ENCODE measurements at regions not wholly inside any gene's neighbourhood (a gene's known extent, or its start where the extent isn't known, plus 50 kb on each side); places are given as distances from the start of the nearest gene placed in this dataset.

- Mint-ChIP-seq H3K9me3 (peaks cover 0 to 9% (median 0%) of the 10 kb centered on the region in 11 donors), H3K27ac (no peak overlapping the region), H3K27me3 (peaks cover 0 to 14% (median 5%) of the 10 kb centered on the region in 5 donors), H3K36me3 (peaks cover 0 to 2% (median 0%) of the 10 kb centered on the region in 5 donors), H3K4me1 (no peaks in the 10 kb centered on the region), H3K4me3 (no peak overlapping the region)
- H3K9me3 ChIP-seq (ENCODE audit: control insufficient read depth in 2 of 3, low read length in 3 of 3): no peaks in the 10 kb centered on the region
- no peaks in the 10 kb centered on the region for H3K4me1 ChIP-seq (ENCODE audit: control insufficient read depth in 2 of 2, insufficient read depth in 2 of 2, low read length in 2 of 2)
- H3K27me3 ChIP-seq (ENCODE audit: control insufficient read depth in 2 of 2, insufficient read depth in 2 of 2, low read length in 2 of 2): no peaks in the 10 kb centered on the region
- no peak overlapping the region for H3K27ac ChIP-seq (ENCODE audit: low read depth, low read length)
- H3K4me3 ChIP-seq (ENCODE audit: low read length): no peak overlapping the region
- intact Hi-C loops (cut with micrococcal nuclease): no loop called here
- ChIA-PET CTCF (no interaction called here), POLR2A (no interaction called here)
- ATAC-seq: no peak
- no peak for DNase-seq
- no peaks in the 10 kb centered on the region for H3K36me3 ChIP-seq (ENCODE audit: control insufficient read depth in 2 of 3, insufficient read depth in 3 of 3, low read length in 3 of 3)
Observed at GRCh38 chr2:204081487-204082425, 145.2 kb downstream of the ICOS start.

- H3K27ac Mint-ChIP-seq: no peak overlapping the region
- H3K4me1 ChIP-seq (ENCODE audit: control insufficient read depth in 2 of 2, insufficient read depth in 2 of 2, low read length in 2 of 2): no peaks in the 10 kb centered on the region
- H3K4me1 Mint-ChIP-seq: no peaks in the 10 kb centered on the region
- no peaks in the 10 kb centered on the region for H3K36me3 Mint-ChIP-seq
- DNase-seq (no peak), ATAC-seq (no peak)
- no peak overlapping the region for H3K27ac ChIP-seq (ENCODE audit: low read depth, low read length)
- H3K9me3 Mint-ChIP-seq: peaks cover 0 to 4% (median 0%) of the 10 kb centered on the region in 11 donors
- intact Hi-C loops (cut with micrococcal nuclease): no loop called here
- H3K4me3 Mint-ChIP-seq: no peak overlapping the region
- H3K4me3 ChIP-seq (ENCODE audit: low read length): no peak overlapping the region
- POLR2A ChIA-PET: no interaction called here
- no peaks in the 10 kb centered on the region for H3K36me3 ChIP-seq (ENCODE audit: control insufficient read depth in 2 of 3, insufficient read depth in 3 of 3, low read length in 3 of 3)
- no peaks in the 10 kb centered on the region for H3K9me3 ChIP-seq (ENCODE audit: control insufficient read depth in 2 of 3, low read length in 3 of 3)
- CTCF ChIA-PET: no interaction called here
- peaks cover 0 to 26% (median 5%) of the 10 kb centered on the region in 5 donors for H3K27me3 Mint-ChIP-seq
- H3K27me3 ChIP-seq (ENCODE audit: control insufficient read depth in 2 of 2, insufficient read depth in 2 of 2, low read length in 2 of 2): no peaks in the 10 kb centered on the region
Observed at GRCh38 chr2:204086167-204086566, 149.6 kb downstream of the ICOS start.

- Histone ChIP-seq H3K27ac (ENCODE audit: low read depth, low read length) (no peak overlapping the region), H3K4me3 (ENCODE audit: low read length) (no peak overlapping the region), H3K9me3 (ENCODE audit: control insufficient read depth in 2 of 3, low read length in 3 of 3) (no peaks in the 10 kb centered on the region), H3K36me3 (ENCODE audit: control insufficient read depth in 2 of 3, insufficient read depth in 3 of 3, low read length in 3 of 3) (no peaks in the 10 kb centered on the region), H3K27me3 (ENCODE audit: control insufficient read depth in 2 of 2, insufficient read depth in 2 of 2, low read length in 2 of 2) (no peaks in the 10 kb centered on the region), H3K4me1 (ENCODE audit: control insufficient read depth in 2 of 2, insufficient read depth in 2 of 2, low read length in 2 of 2) (no peaks in the 10 kb centered on the region)
- Mint-ChIP-seq H3K36me3 (peaks cover 0 to 7% (median 3%) of the 10 kb centered on the region in 5 donors), H3K27ac (no peak overlapping the region), H3K27me3 (peaks cover 0 to 34% (median 0%) of the 10 kb centered on the region in 5 donors), H3K4me1 (no peaks in the 10 kb centered on the region), H3K9me3 (peaks cover 0 to 17% (median 5%) of the 10 kb centered on the region in 11 donors), H3K4me3 (no peak overlapping the region)
- no peak for ATAC-seq
- POLR2A ChIA-PET: interaction anchor here (0.8 kb wide), 1 partner anchor 27 kb away, joined by 4 read pairs; no protein-coding TSS in a partner anchor
- intact Hi-C loops (cut with micrococcal nuclease): no loop called here
- DNase-seq: no peak
- CTCF ChIA-PET: no interaction called here
Observed at GRCh38 chr2:204089105-204089504, 152.5 kb downstream of the ICOS start.

- no peak overlapping the region for H3K4me3 ChIP-seq (ENCODE audit: low read length)
- H3K27me3 ChIP-seq (ENCODE audit: control insufficient read depth in 2 of 2, insufficient read depth in 2 of 2, low read length in 2 of 2): no peaks in the 10 kb centered on the region
- no peaks in the 10 kb centered on the region for H3K36me3 ChIP-seq (ENCODE audit: control insufficient read depth in 2 of 3, insufficient read depth in 3 of 3, low read length in 3 of 3)
- Mint-ChIP-seq H3K4me3 (no peak overlapping the region), H3K9me3 (peaks cover 0 to 21% (median 7%) of the 10 kb centered on the region in 11 donors), H3K27me3 (peaks cover 0 to 34% (median 2%) of the 10 kb centered on the region in 5 donors), H3K4me1 (no peaks in the 10 kb centered on the region), H3K36me3 (peaks cover 0 to 7% (median 3%) of the 10 kb centered on the region in 5 donors), H3K27ac (no peak overlapping the region)
- no peaks in the 10 kb centered on the region for H3K9me3 ChIP-seq (ENCODE audit: control insufficient read depth in 2 of 3, low read length in 3 of 3)
- ChIA-PET CTCF (no interaction called here), POLR2A (interaction anchor here (0.8 kb wide), 1 partner anchor 27 kb away, joined by 4 read pairs; no protein-coding TSS in a partner anchor)
- no peak for ATAC-seq
- H3K27ac ChIP-seq (ENCODE audit: low read depth, low read length): no peak overlapping the region
- no peaks in the 10 kb centered on the region for H3K4me1 ChIP-seq (ENCODE audit: control insufficient read depth in 2 of 2, insufficient read depth in 2 of 2, low read length in 2 of 2)
- intact Hi-C loops (cut with micrococcal nuclease): no loop called here
- DNase-seq: no peak
Observed at GRCh38 chr2:204089574-204089973, 153.0 kb downstream of the ICOS start.

GRCh38 chr2:204090021-204090420 lies 153.5 kb downstream of the ICOS start:
- ATAC-seq: no peak
- CTCF ChIA-PET: no interaction called here
- Mint-ChIP-seq H3K4me1 (peaks cover 0 to 4% (median 0%) of the 10 kb centered on the region in 7 donors), H3K4me3 (no peak overlapping the region), H3K9me3 (peaks cover 0 to 21% (median 7%) of the 10 kb centered on the region in 11 donors), H3K36me3 (peaks cover 0 to 7% (median 3%) of the 10 kb centered on the region in 5 donors), H3K27me3 (peaks cover 0 to 36% (median 0%) of the 10 kb centered on the region in 5 donors), H3K27ac (no peak overlapping the region)
- no peak for DNase-seq
- intact Hi-C loops (cut with micrococcal nuclease): no loop called here
- Histone ChIP-seq H3K9me3 (ENCODE audit: control insufficient read depth in 2 of 3, low read length in 3 of 3) (no peaks in the 10 kb centered on the region), H3K27ac (ENCODE audit: low read depth, low read length) (no peak overlapping the region), H3K36me3 (ENCODE audit: control insufficient read depth in 2 of 3, insufficient read depth in 3 of 3, low read length in 3 of 3) (no peaks in the 10 kb centered on the region), H3K27me3 (ENCODE audit: control insufficient read depth in 2 of 2, insufficient read depth in 2 of 2, low read length in 2 of 2) (no peaks in the 10 kb centered on the region), H3K4me1 (ENCODE audit: control insufficient read depth in 2 of 2, insufficient read depth in 2 of 2, low read length in 2 of 2) (no peaks in the 10 kb centered on the region), H3K4me3 (ENCODE audit: low read length) (no peak overlapping the region)
- POLR2A ChIA-PET: no interaction called here

- H3K27ac ChIP-seq (ENCODE audit: low read depth, low read length): no peak overlapping the region
- no peaks in the 10 kb centered on the region for H3K36me3 ChIP-seq (ENCODE audit: control insufficient read depth in 2 of 3, insufficient read depth in 3 of 3, low read length in 3 of 3)
- no peak overlapping the region for H3K4me3 ChIP-seq (ENCODE audit: low read length)
- no peak for DNase-seq
- ChIA-PET POLR2A (no interaction called here), CTCF (no interaction called here)
- Mint-ChIP-seq H3K4me3 (peak overlapping the region in 1 of 10 donors; percentile 46), H3K4me1 (peaks cover 14 to 46% (median 27%) of the 10 kb centered on the region in 7 donors), H3K9me3 (no peaks in the 10 kb centered on the region), H3K27ac (peak overlapping the region in 2 of 9 donors; percentile 45 to 47), H3K27me3 (peaks cover 0 to 18% (median 0%) of the 10 kb centered on the region in 5 donors), H3K36me3 (peaks cover 0 to 4% (median 0%) of the 10 kb centered on the region in 5 donors)
- intact Hi-C loops (cut with micrococcal nuclease): loop anchor here (5.0 to 10.0 kb wide), 7 partner anchors 78 to 1820 kb away; partner anchors contain the start of gene NRP2 (in 1 of the 2)
- no peak for ATAC-seq
- H3K27me3 ChIP-seq (ENCODE audit: control insufficient read depth in 2 of 2, insufficient read depth in 2 of 2, low read length in 2 of 2): no peaks in the 10 kb centered on the region
- no peaks in the 10 kb centered on the region for H3K9me3 ChIP-seq (ENCODE audit: control insufficient read depth in 2 of 3, low read length in 3 of 3)
- peaks cover 14 to 15% of the 10 kb centered on the region in 2 donors for H3K4me1 ChIP-seq (ENCODE audit: control insufficient read depth in 2 of 2, insufficient read depth in 2 of 2, low read length in 2 of 2)
Observed at GRCh38 chr2:204104811-204105210, 168.2 kb downstream of the ICOS start.
